ENCODE measurements at regions not wholly inside any gene's neighbourhood (a gene's known extent, or its start where the extent isn't known, plus 50 kb on each side); places are given as distances from the start of the nearest gene placed in this dataset.

DNA sequence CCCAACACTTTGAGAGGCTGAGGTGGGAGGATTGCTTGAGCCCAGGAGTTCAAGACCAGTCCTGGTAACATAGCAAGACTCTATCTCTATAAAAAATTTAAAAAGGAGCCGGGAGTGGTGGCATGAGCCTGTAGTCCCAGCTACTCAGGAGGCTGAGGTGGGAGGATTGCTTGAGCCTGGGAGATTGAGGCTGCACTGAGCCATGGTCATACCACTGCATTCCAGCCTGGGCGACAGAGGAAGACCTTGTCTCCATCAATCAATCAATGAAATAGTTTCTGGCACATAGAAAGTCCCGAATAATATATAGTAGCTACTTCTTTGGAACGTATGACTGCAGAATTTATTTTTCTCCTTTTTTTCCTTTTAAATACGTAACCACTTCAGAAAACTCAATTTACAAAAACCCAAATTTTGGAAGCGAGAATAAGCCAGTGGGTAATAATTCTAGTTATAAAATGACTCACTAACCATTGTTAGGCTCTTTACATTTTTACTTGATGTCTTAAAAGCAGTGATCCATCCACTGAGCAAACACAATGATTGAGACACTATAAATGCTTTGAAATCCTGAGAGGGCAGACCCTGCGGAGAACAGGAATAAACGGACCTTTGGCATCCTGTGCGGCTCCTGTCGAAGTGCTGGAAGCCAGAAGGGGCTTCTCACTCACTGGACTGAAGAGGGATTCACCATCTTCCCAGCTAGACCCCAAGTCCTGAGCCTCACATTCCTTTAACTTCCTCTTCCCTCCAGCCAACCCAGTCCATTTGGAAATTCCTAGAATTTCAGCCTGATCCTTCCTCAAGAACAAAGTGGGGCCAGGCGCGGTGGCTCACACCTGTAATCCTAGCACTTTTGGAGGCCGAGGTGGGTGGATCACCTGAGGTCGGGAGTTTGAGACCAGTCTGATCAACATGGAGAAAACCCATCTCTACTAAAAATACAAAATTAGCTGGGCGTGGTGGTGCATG, 68.4 kb upstream of the MFGE8 start:
- TF ChIP-seq CTCF (IDR thresholded peaks at IDR 0.05; ENCODE audit: insufficient read depth, low read length, poor library complexity, severe bottlenecking), result no peak
- no peak for TF ChIP-seq EZH2phosphoT487 (conservative IDR thresholded peaks at IDR 0.05; ENCODE audit: low read length)
